Activated CD8-positive, alpha-beta memory T cell treated with anti-CD3 and anti-CD28 coated beads, Interleukin-2, amount 10 ng/mL, durations not matched to agents 7 days and 5 days (primary cell): ENCODE measurements at regions not wholly inside any gene's neighbourhood (a gene's known extent, or its start where the extent isn't known, plus 50 kb on each side); places are given as distances from the start of the nearest gene placed in this dataset.

Experiments
- ATAC-seq: fragments of 150-1000 bp; cut with Tn5 transposase; one replicate; pipeline ENCODE4 v1.10.0; 2021; ENCODE audit warnings: moderate library complexity
- CTCF ChIA-PET: fragments of 350-600 bp; sonication (Branson Sonifier 250); formaldehyde crosslinking; loops from one replicate; lab custom pipeline; 2021; ENCODE audit warnings: antibody characterized with exemption; lab: Charles Lee
- DNase-seq: peaks from one replicate; pipeline ENCODE4 v3.0.0-alpha.2; 2020
- H3K27ac Mint-ChIP-seq: one replicate; pipeline ENCODE4 v1.8.0; 2021; ENCODE audit warnings: mild to moderate bottlenecking, mixed read lengths
- H3K27me3 Mint-ChIP-seq: one replicate; pipeline ENCODE4 v1.8.0; 2021; ENCODE audit warnings: mixed read lengths
- H3K36me3 Mint-ChIP-seq: one replicate; pipeline ENCODE4 v1.8.0; 2021; ENCODE audit warnings: mild to moderate bottlenecking, mixed read lengths
- H3K4me1 Mint-ChIP-seq: one replicate; pipeline ENCODE4 v1.8.0; 2021; ENCODE audit warnings: mixed read lengths
- H3K4me3 Mint-ChIP-seq: one replicate; pipeline ENCODE4 v1.8.0; 2021; ENCODE audit warnings: mild to moderate bottlenecking, moderate library complexity, mixed read lengths
- H3K9me3 Mint-ChIP-seq: one replicate; pipeline ENCODE4 v1.8.0; 2022; ENCODE audit warnings: low read depth, mixed read lengths

- CTCF ChIA-PET, result no interaction called here
- ATAC-seq, result no peak
- Mint-ChIP-seq H3K9me3 (no peaks in the 10 kb centered on the region), H3K27ac (no peak overlapping the region), H3K36me3 (no peaks in the 10 kb centered on the region), H3K4me1 (no peaks in the 10 kb centered on the region), H3K27me3 (peaks cover 33% of the 10 kb centered on the region), H3K4me3 (no peak overlapping the region)
- DNase-seq, result no peak
Measured at GRCh38 chr3:45318689-45319088, 69.7 kb upstream of the LARS2 start.

GRCh38 chr3:45319231-45319995, 69.0 kb upstream of the LARS2 start:
- no peak for DNase-seq
- Mint-ChIP-seq H3K36me3 (no peaks in the 10 kb centered on the region), H3K27ac (no peak overlapping the region), H3K4me3 (no peak overlapping the region), H3K9me3 (no peaks in the 10 kb centered on the region), H3K4me1 (no peaks in the 10 kb centered on the region), H3K27me3 (peaks cover 34% of the 10 kb centered on the region)
- CTCF ChIA-PET, result interaction anchor here (0.6 kb wide), 1 partner anchor 313 kb away, joined by 4 read pairs; no protein-coding TSS in a partner anchor
- no peak for ATAC-seq

GRCh38 chr3:45319996-45320305, 68.4 kb upstream of the LARS2 start:
- no peak overlapping the region for H3K4me3 Mint-ChIP-seq
- ATAC-seq, result no peak
- H3K4me1 Mint-ChIP-seq, result no peaks in the 10 kb centered on the region
- peaks cover 39% of the 10 kb centered on the region for H3K27me3 Mint-ChIP-seq
- H3K9me3 Mint-ChIP-seq, result no peaks in the 10 kb centered on the region
- CTCF ChIA-PET, result interaction anchor here (0.6 kb wide), 1 partner anchor 314 kb away, joined by 4 read pairs; no protein-coding TSS in a partner anchor
- no peaks in the 10 kb centered on the region for H3K36me3 Mint-ChIP-seq
- peak; percentile 30 for DNase-seq
- H3K27ac Mint-ChIP-seq, result no peak overlapping the region

GRCh38 chr3:45320986-45321385, 67.4 kb upstream of the LARS2 start:
- no peak overlapping the region for H3K4me3 Mint-ChIP-seq
- no peak for DNase-seq
- CTCF ChIA-PET, result no interaction called here
- ATAC-seq, result no peak
- H3K27me3 Mint-ChIP-seq, result peaks cover 34% of the 10 kb centered on the region
- H3K4me1 Mint-ChIP-seq, result no peaks in the 10 kb centered on the region
- no peaks in the 10 kb centered on the region for H3K9me3 Mint-ChIP-seq
- no peaks in the 10 kb centered on the region for H3K36me3 Mint-ChIP-seq
- no peak overlapping the region for H3K27ac Mint-ChIP-seq

GRCh38 chr3:45321607-45322391, 66.6 kb upstream of the LARS2 start:
- H3K4me3 Mint-ChIP-seq, result no peak overlapping the region
- CTCF ChIA-PET, result no interaction called here
- H3K36me3 Mint-ChIP-seq, result no peaks in the 10 kb centered on the region
- no peak overlapping the region for H3K27ac Mint-ChIP-seq
- ATAC-seq (no peak), DNase-seq (peak; percentile 23)
- H3K9me3 Mint-ChIP-seq, result no peaks in the 10 kb centered on the region
- peaks cover 41% of the 10 kb centered on the region for H3K27me3 Mint-ChIP-seq
- no peaks in the 10 kb centered on the region for H3K4me1 Mint-ChIP-seq

- no peak for ATAC-seq
- CTCF ChIA-PET, result no interaction called here
- H3K27ac Mint-ChIP-seq, result no peak overlapping the region
- H3K27me3 Mint-ChIP-seq, result peaks cover 48% of the 10 kb centered on the region
- H3K9me3 Mint-ChIP-seq, result no peaks in the 10 kb centered on the region
- H3K4me3 Mint-ChIP-seq, result no peak overlapping the region
- no peaks in the 10 kb centered on the region for H3K4me1 Mint-ChIP-seq
- no peak for DNase-seq
- H3K36me3 Mint-ChIP-seq, result no peaks in the 10 kb centered on the region
Measured at GRCh38 chr3:45322616-45323015, 65.8 kb upstream of the LARS2 start.

GRCh38 chr3:45325676-45326075, 62.7 kb upstream of the LARS2 start:
- Mint-ChIP-seq H3K27me3 (peaks cover 59% of the 10 kb centered on the region), H3K4me1 (no peaks in the 10 kb centered on the region), H3K27ac (no peak overlapping the region), H3K4me3 (no peak overlapping the region), H3K36me3 (no peaks in the 10 kb centered on the region), H3K9me3 (no peaks in the 10 kb centered on the region)
- ATAC-seq (no peak), DNase-seq (no peak)
- CTCF ChIA-PET, result no interaction called here

GRCh38 chr3:45329761-45330305, 58.5 kb upstream of the LARS2 start:
- CTCF ChIA-PET, result interaction anchor here (1.8 kb wide), 1 partner anchor 289 kb away, joined by 5 read pairs; no protein-coding TSS in a partner anchor

GRCh38 chr3:45330510-45331295, 57.7 kb upstream of the LARS2 start:
- ATAC-seq, result no peak
- Mint-ChIP-seq H3K36me3 (no peaks in the 10 kb centered on the region), H3K4me3 (no peak overlapping the region), H3K9me3 (no peaks in the 10 kb centered on the region), H3K27ac (no peak overlapping the region), H3K27me3 (peaks cover 48% of the 10 kb centered on the region), H3K4me1 (no peaks in the 10 kb centered on the region)
- no peak for DNase-seq
- CTCF ChIA-PET, result interaction anchor here (1.8 kb wide), 1 partner anchor 290 kb away, joined by 5 read pairs; no protein-coding TSS in a partner anchor

More at GRCh38 chr3:45329761-45330305, 58.5 kb upstream of the LARS2 start:
- Mint-ChIP-seq H3K4me1 (no peaks in the 10 kb centered on the region), H3K27ac (no peak overlapping the region), H3K9me3 (no peaks in the 10 kb centered on the region), H3K27me3 (peaks cover 47% of the 10 kb centered on the region), H3K4me3 (no peak overlapping the region), H3K36me3 (no peaks in the 10 kb centered on the region)
- DNase-seq (no peak), ATAC-seq (peak; percentile 20)

- H3K36me3 Mint-ChIP-seq, result no peaks in the 10 kb centered on the region
- no peak overlapping the region for H3K27ac Mint-ChIP-seq
- no peaks in the 10 kb centered on the region for H3K4me1 Mint-ChIP-seq
- no peak overlapping the region for H3K4me3 Mint-ChIP-seq
- CTCF ChIA-PET, result no interaction called here
- no peak for ATAC-seq
- DNase-seq, result no peak
- H3K9me3 Mint-ChIP-seq, result no peaks in the 10 kb centered on the region
- H3K27me3 Mint-ChIP-seq, result peaks cover 41% of the 10 kb centered on the region
Measured at GRCh38 chr3:45332493-45332892, 55.9 kb upstream of the LARS2 start.

GRCh38 chr3:45332901-45333407, 55.4 kb upstream of the LARS2 start:
- no peak overlapping the region for H3K4me3 Mint-ChIP-seq
- CTCF ChIA-PET, result no interaction called here
- no peaks in the 10 kb centered on the region for H3K9me3 Mint-ChIP-seq
- peaks cover 40% of the 10 kb centered on the region for H3K27me3 Mint-ChIP-seq
- no peaks in the 10 kb centered on the region for H3K36me3 Mint-ChIP-seq
- H3K27ac Mint-ChIP-seq, result no peak overlapping the region
- DNase-seq, result no peak
- H3K4me1 Mint-ChIP-seq, result no peaks in the 10 kb centered on the region
- no peak for ATAC-seq

- Mint-ChIP-seq H3K36me3 (no peaks in the 10 kb centered on the region), H3K9me3 (no peaks in the 10 kb centered on the region), H3K4me3 (no peak overlapping the region), H3K27me3 (peaks cover 42% of the 10 kb centered on the region), H3K27ac (no peak overlapping the region), H3K4me1 (no peaks in the 10 kb centered on the region)
- no peak for ATAC-seq
- CTCF ChIA-PET, result no interaction called here
- no peak for DNase-seq
Measured at GRCh38 chr3:45333549-45333948, 54.8 kb upstream of the LARS2 start.

GRCh38 chr3:45337839-45338470, 50.4 kb upstream of the LARS2 start:
- Mint-ChIP-seq H3K27ac (no peak overlapping the region), H3K4me3 (no peak overlapping the region), H3K27me3 (peaks cover 28% of the 10 kb centered on the region), H3K4me1 (no peaks in the 10 kb centered on the region), H3K36me3 (no peaks in the 10 kb centered on the region), H3K9me3 (no peaks in the 10 kb centered on the region)
- CTCF ChIA-PET, result no interaction called here
- no peak for ATAC-seq
- DNase-seq, result no peak
